Loucy (cell line): ENCODE measurements at regions not wholly inside any gene's neighbourhood (a gene's known extent, or its start where the extent isn't known, plus 50 kb on each side); places are given as distances from the start of the nearest gene placed in this dataset.

ENCODE experiments used
- H2AFZ ChIP-seq: fragments of 200-600 bp; sonication (generic); 2 replicates; pipeline ENCODE4 v1.6.0; 2016; ENCODE audit warnings: antibody characterized with exemption, mild to moderate bottlenecking, low read length, moderate library complexity
- H3F3A ChIP-seq: fragments of 200-600 bp; 2 replicates; pipeline ENCODE4 v1.6.0; 2016; ENCODE audit warnings: antibody characterized with exemption, low read depth, mild to moderate bottlenecking
- H3K27me3 ChIP-seq: fragments of 200-600 bp; sonication (generic); 2 replicates; pipeline ENCODE4 v1.6.1; 2014; ENCODE audit warnings: low read length, mild to moderate bottlenecking; ENCODE audit not compliant: insufficient read depth, poor library complexity, severe bottlenecking
- H3K36me3 ChIP-seq: fragments of 200-600 bp; sonication (generic); 2 replicates; pipeline ENCODE4 v1.6.1; 2016; ENCODE audit warnings: low read length; ENCODE audit not compliant: insufficient read depth
- H3K4me1 ChIP-seq: fragments of 200-600 bp; sonication (generic); 2 replicates; pipeline ENCODE4 v1.5.1; 2014; ENCODE audit warnings: low read length, mild to moderate bottlenecking; ENCODE audit not compliant: insufficient read depth, poor library complexity, severe bottlenecking
- H3K4me2 ChIP-seq: fragments of 200-600 bp; sonication (generic); 2 replicates; pipeline ENCODE4 v1.6.0; 2014; ENCODE audit warnings: antibody characterized with exemption, low read length, low read depth, mild to moderate bottlenecking; ENCODE audit not compliant: poor library complexity, severe bottlenecking
- H3K4me3 ChIP-seq: fragments of 200-600 bp; sonication (generic); 2 replicates; pipeline ENCODE4 v1.5.1; 2014; ENCODE audit warnings: low read length, mild to moderate bottlenecking, mixed read lengths; ENCODE audit not compliant: poor library complexity, severe bottlenecking
- H3K79me2 ChIP-seq: fragments of 200-600 bp; sonication (generic); 2 replicates; pipeline ENCODE4 v1.6.1; 2014; ENCODE audit warnings: low read length; ENCODE audit not compliant: insufficient read depth
- H3K9ac ChIP-seq: fragments of 200-600 bp; sonication (generic); 2 replicates; pipeline ENCODE4 v1.6.0; 2014; ENCODE audit warnings: mild to moderate bottlenecking, low read depth, low read length, moderate library complexity; ENCODE audit not compliant: poor library complexity, severe bottlenecking
- H3K9me2 ChIP-seq: fragments of 200-600 bp; sonication (generic); replicated peaks from 2 replicates; pipeline ENCODE4 v1.6.1; 2016; ENCODE audit warnings: low read depth, low read length, mixed read lengths
- H3K9me3 ChIP-seq: fragments of 200-600 bp; sonication (generic); 2 replicates; pipeline ENCODE4 v1.6.1; 2014; ENCODE audit warnings: mild to moderate bottlenecking, antibody characterized with exemption, low read length, low read depth; ENCODE audit not compliant: insufficient read depth
- H4K20me1 ChIP-seq: fragments of 200-600 bp; sonication (generic); 2 replicates; pipeline ENCODE4 v1.6.0; 2014; ENCODE audit warnings: antibody characterized with exemption, low read length, mild to moderate bottlenecking; ENCODE audit not compliant: insufficient read depth, poor library complexity, severe bottlenecking
- EZH2phosphoT487 ChIP-seq: fragments of 200-600 bp; IDR thresholded peaks from 2 replicates; pipeline ENCODE4 v1.6.1; 2018; ENCODE audit warnings: antibody characterized with exemption, mild to moderate bottlenecking, moderate library complexity, borderline replicate concordance
- TF ChIP-seq, protein P1 (sequence below): fragments of 200-600 bp; sonication (generic); conservative IDR thresholded peaks from 2 replicates; pipeline ENCODE4 v1.5.1; 2014; ENCODE audit warnings: mild to moderate bottlenecking, antibody characterized with exemption, low read length

DNA sequence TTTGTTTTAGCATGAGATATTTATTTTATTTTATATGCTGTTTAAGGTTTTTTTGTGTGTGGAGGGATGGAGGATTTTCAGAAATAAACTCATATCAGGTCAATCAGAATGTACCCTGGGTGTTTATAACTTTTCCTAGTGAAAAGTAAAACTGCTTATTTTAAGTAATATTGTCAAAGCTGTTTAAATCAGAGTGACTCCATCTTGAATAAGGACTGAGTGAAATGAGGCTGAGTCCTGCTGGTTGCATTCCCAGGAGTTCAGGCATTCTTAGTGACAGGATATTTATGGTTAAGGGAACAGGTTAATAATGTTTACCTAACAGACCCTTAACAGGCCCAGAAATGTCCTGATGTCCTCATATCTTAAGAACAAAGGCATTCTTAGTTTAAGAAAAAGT is 1160.9 kb upstream of the PCDH7 start:
- no peak overlapping the region for H3K4me3 ChIP-seq
- H3K79me2 ChIP-seq: no peaks in the 10 kb centered on the region
- H3K9ac ChIP-seq: no peak overlapping the region
- no peaks in the 10 kb centered on the region for H3K36me3 ChIP-seq
- H3K9me3 ChIP-seq: no peaks in the 10 kb centered on the region
- no peaks in the 10 kb centered on the region for H4K20me1 ChIP-seq
- H3F3A ChIP-seq: no peaks in the 10 kb centered on the region
- no peak for TF ChIP-seq EZH2phosphoT487
- TF ChIP-seq, protein P1, sequence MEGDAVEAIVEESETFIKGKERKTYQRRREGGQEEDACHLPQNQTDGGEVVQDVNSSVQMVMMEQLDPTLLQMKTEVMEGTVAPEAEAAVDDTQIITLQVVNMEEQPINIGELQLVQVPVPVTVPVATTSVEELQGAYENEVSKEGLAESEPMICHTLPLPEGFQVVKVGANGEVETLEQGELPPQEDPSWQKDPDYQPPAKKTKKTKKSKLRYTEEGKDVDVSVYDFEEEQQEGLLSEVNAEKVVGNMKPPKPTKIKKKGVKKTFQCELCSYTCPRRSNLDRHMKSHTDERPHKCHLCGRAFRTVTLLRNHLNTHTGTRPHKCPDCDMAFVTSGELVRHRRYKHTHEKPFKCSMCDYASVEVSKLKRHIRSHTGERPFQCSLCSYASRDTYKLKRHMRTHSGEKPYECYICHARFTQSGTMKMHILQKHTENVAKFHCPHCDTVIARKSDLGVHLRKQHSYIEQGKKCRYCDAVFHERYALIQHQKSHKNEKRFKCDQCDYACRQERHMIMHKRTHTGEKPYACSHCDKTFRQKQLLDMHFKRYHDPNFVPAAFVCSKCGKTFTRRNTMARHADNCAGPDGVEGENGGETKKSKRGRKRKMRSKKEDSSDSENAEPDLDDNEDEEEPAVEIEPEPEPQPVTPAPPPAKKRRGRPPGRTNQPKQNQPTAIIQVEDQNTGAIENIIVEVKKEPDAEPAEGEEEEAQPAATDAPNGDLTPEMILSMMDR: no peak
- no peak overlapping the region for H3K4me2 ChIP-seq
- no peaks in the 10 kb centered on the region for H3K4me1 ChIP-seq
- no peaks in the 10 kb centered on the region for H3K9me2 ChIP-seq
- no peak overlapping the region for H2AFZ ChIP-seq
- no peaks in the 10 kb centered on the region for H3K27me3 ChIP-seq

GRCh38 chr4:29560452-29560851 is 1159.7 kb upstream of the PCDH7 start:
- no peaks in the 10 kb centered on the region for H3K27me3 ChIP-seq
- no peaks in the 10 kb centered on the region for H3K9me3 ChIP-seq
- no peaks in the 10 kb centered on the region for H3K36me3 ChIP-seq
- H3F3A ChIP-seq: no peaks in the 10 kb centered on the region
- no peaks in the 10 kb centered on the region for H3K79me2 ChIP-seq
- no peak overlapping the region for H3K9ac ChIP-seq
- H3K4me2 ChIP-seq: no peak overlapping the region
- no peaks in the 10 kb centered on the region for H3K4me1 ChIP-seq
- no peak overlapping the region for H3K4me3 ChIP-seq
- no peak for TF ChIP-seq EZH2phosphoT487
- TF ChIP-seq, protein P1: no peak
- no peak overlapping the region for H2AFZ ChIP-seq
- H4K20me1 ChIP-seq: no peaks in the 10 kb centered on the region
- H3K9me2 ChIP-seq: no peaks in the 10 kb centered on the region

DNA sequence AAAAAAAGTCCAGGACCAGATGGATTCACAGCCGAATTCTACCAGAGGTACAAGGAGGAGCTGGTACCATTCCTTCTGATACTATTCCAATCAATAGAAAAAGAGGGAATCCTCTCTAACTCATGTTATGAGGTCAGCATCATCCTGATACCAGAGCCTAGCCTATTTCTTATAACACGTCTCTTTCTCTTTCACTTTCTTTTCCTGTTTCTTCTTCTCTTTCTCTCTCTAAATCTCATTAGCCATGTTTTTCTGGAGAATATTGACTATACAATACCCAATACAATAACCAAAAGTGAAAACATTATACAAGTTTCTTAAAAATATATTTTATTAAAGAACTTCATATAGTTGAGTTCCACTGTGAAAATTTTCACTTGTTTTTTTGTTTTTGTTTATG is 1154.9 kb upstream of the PCDH7 start:
- Histone ChIP-seq H4K20me1 (no peaks in the 10 kb centered on the region), H3K4me3 (no peak overlapping the region), H3K9ac (no peak overlapping the region), H3K79me2 (no peaks in the 10 kb centered on the region), H3K27me3 (no peaks in the 10 kb centered on the region), H3F3A (no peaks in the 10 kb centered on the region), H3K9me2 (no peaks in the 10 kb centered on the region), H2AFZ (no peak overlapping the region), H3K4me1 (no peaks in the 10 kb centered on the region), H3K9me3 (no peaks in the 10 kb centered on the region), H3K4me2 (no peak overlapping the region), H3K36me3 (no peaks in the 10 kb centered on the region)
- TF ChIP-seq, protein P1: no peak
- no peak for TF ChIP-seq EZH2phosphoT487
